ENCODE measurements at regions not wholly inside any gene's neighbourhood (a gene's known extent, or its start where the extent isn't known, plus 50 kb on each side); places are given as distances from the start of the nearest gene placed in this dataset.

- no peak for TF ChIP-seq SUZ12 (IDR thresholded peaks at IDR 0.05; ENCODE audit: extremely low read depth, insufficient read depth, insufficient read length)
- no peak for TF ChIP-seq YY1 (IDR thresholded peaks at IDR 0.05; ENCODE audit: insufficient read depth, insufficient read length)
Observed at GRCh38 chr6:86407128-86407527, 530.2 kb upstream of the HTR1E start.

All from NT2/D1 (cell line).